PFSK-1 (cell line): ENCODE measurements at regions not wholly inside any gene's neighbourhood (a gene's known extent, or its start where the extent isn't known, plus 50 kb on each side); places are given as distances from the start of the nearest gene placed in this dataset.

Experiments
- FOXP2 ChIP-seq: optimal IDR thresholded peaks from 2 replicates; pipeline ENCODE3; 2011; ENCODE audit warnings: borderline replicate concordance, control low read depth, inconsistent platforms; ENCODE audit not compliant: insufficient read depth; ENCODE audit errors: extremely low read length, extremely low read depth
- POLR2AphosphoS5 ChIP-seq: IDR thresholded peaks from 2 replicates; pipeline ENCODE4 v1.6.1; 2012; ENCODE audit warnings: low read depth, mild to moderate bottlenecking, control low read depth, low read length, moderate library complexity
- REST ChIP-seq, 2 experiments: IDR thresholded peaks; 2 replicates each; pipeline versions ENCODE4 v1.6.1 to v1.8.0; 2011 to 2012; ENCODE audit warnings: low read depth in 2 of 2, low read length in 2 of 2, control low read depth in 1 of 2, inconsistent platforms in 1 of 2, mild to moderate bottlenecking in 1 of 2, moderate library complexity in 1 of 2; ENCODE audit not compliant: insufficient read depth in 1 of 2
- SIN3A ChIP-seq: IDR thresholded peaks from 2 replicates; pipeline ENCODE4 v1.6.1; 2012; ENCODE audit warnings: mild to moderate bottlenecking, low read length, moderate library complexity, borderline replicate concordance; ENCODE audit not compliant: insufficient read depth
- TAF1 ChIP-seq: IDR thresholded peaks from 2 replicates; pipeline ENCODE4 v1.6.1; 2012; ENCODE audit warnings: low read length, control low read depth, borderline replicate concordance; ENCODE audit not compliant: insufficient read depth

- TF ChIP-seq SIN3A, result no peak
- TF ChIP-seq REST (IDR thresholded peaks at IDR 0.05; ENCODE audit: insufficient read depth in 1 of 2, low read depth in 2 of 2, low read length in 2 of 2), result no peak
- no peak for TF ChIP-seq POLR2AphosphoS5
- TF ChIP-seq FOXP2, result no peak
- no peak for TF ChIP-seq TAF1
Measured at GRCh38 chr1:187151555-187151954, 322.8 kb downstream of the PLA2G4A start.

- TF ChIP-seq POLR2AphosphoS5, result no peak
- no peak for TF ChIP-seq TAF1
- TF ChIP-seq REST (IDR thresholded peaks at IDR 0.05; ENCODE audit: insufficient read depth in 1 of 2, low read depth in 2 of 2, low read length in 2 of 2), result no peak
- TF ChIP-seq SIN3A, result no peak
- TF ChIP-seq FOXP2, result no peak
Measured at GRCh38 chr1:187153047-187153446, 324.3 kb downstream of the PLA2G4A start.

GRCh38 chr1:187157115-187157514 is 328.4 kb downstream of the PLA2G4A start:
- no peak for TF ChIP-seq TAF1
- TF ChIP-seq FOXP2, result no peak
- TF ChIP-seq SIN3A, result no peak
- TF ChIP-seq REST (IDR thresholded peaks at IDR 0.05; ENCODE audit: insufficient read depth in 1 of 2, low read depth in 2 of 2, low read length in 2 of 2), result no peak
- TF ChIP-seq POLR2AphosphoS5, result no peak

- TF ChIP-seq FOXP2 (no peak), SIN3A (peak; percentile 70; the same call in 1 of the 2 replicates), TAF1 (no peak), REST (IDR thresholded peaks at IDR 0.05; ENCODE audit: insufficient read depth in 1 of 2, low read depth in 2 of 2, low read length in 2 of 2) (peak in 1 of 2 experiments; percentile 70; a peak in 1 of 4 replicates), POLR2AphosphoS5 (peak; percentile 41; the same call in 1 of the 2 replicates)
Measured at GRCh38 chr1:187157552-187157951, 328.8 kb downstream of the PLA2G4A start.

GRCh38 chr1:187167555-187167954 is 338.8 kb downstream of the PLA2G4A start:
- no peak for TF ChIP-seq SIN3A

- TF ChIP-seq SIN3A, result no peak
- no peak for TF ChIP-seq REST (IDR thresholded peaks at IDR 0.05; ENCODE audit: insufficient read depth in 1 of 2, low read depth in 2 of 2, low read length in 2 of 2)
- TF ChIP-seq POLR2AphosphoS5, result no peak
- no peak for TF ChIP-seq FOXP2
- TF ChIP-seq TAF1, result no peak
Measured at GRCh38 chr1:187168297-187168696, 339.5 kb downstream of the PLA2G4A start.
